ENCODE measurements at regions not wholly inside any gene's neighbourhood (a gene's known extent, or its start where the extent isn't known, plus 50 kb on each side); places are given as distances from the start of the nearest gene placed in this dataset.
"Not testable (repeated sequence)": the region's sequence is repeated elsewhere in the genome, so short reads cannot be mapped to it uniquely, and the experiment has no call there.

DNA sequence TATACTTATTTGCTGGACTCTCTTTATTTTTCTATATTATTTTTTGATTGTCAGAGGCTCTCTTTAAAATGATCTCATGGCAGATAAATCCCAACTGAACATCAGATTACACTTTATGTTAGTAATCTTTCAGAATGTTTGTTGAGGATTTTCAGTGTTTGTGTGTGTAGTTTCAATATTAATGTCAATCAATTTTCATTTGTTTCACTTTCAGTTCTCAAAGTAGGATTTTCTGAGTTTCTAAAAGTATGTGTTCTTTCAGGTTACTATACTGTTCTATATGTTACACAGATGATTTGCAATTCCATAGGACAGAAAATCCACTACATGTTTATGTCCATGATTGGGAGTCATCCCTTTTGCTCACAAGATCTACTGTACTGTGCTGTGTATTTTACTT lies 311.9 kb upstream of the POT1 start:
- no peak for DNase-seq

DNA sequence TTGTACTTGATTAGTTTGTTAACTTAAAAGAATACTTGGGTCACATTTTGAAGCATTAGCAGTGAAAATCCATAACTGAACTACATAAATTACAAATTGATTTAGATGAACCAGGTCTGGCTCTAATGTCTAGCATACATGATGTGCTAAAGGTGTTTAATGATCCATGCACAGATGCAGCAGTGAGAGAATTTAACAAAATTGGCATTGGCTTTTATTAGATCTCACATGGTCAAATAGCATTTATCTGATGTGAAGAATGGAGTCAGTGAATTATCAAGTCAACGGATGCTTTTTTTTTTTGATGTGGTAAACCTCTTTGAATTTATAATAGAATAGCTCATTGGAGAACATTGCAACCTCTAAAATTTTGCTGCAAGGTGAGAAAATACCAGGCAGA lies 293.0 kb upstream of the POT1 start:
- DNase-seq: no peak

GRCh38 chr7:125218076-125218475 lies 288.5 kb upstream of the POT1 start:
- DNase-seq: no peak

- DNase-seq: no peak
These were observed 271.4 kb upstream of the POT1 start for GRCh38 chr7:125201002-125201401.

DNA sequence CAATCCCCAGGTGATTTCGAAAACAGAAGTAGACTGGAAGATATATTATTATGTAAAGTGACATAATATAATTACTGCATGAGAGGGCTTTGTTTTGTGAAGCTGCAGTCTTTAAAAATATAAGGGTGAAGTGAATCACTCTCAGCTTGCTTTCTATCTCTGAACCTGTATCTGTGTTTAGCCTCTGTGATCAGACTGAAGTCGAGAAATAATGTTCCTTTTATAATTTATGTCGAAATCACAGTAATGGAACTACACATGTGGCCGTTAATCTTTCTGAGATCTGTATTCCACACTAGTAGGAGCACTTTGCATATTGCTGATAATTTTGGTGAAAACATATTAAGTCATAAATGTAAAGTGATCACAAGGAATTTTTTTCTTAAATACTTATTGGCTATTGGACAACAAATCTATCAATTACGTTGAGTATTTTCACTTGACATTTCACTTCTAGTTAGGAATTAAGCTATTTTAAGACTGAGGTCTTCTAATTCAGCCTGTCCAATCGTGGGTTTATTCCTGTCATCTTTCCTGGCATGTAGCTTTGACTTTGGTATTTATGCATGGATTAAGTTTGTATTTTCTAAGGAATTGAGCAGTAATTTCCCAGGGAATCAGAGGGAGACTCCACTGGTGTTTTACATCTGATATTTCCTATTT lies 268.2 kb upstream of the POT1 start:
- DNase-seq: no peak

DNA sequence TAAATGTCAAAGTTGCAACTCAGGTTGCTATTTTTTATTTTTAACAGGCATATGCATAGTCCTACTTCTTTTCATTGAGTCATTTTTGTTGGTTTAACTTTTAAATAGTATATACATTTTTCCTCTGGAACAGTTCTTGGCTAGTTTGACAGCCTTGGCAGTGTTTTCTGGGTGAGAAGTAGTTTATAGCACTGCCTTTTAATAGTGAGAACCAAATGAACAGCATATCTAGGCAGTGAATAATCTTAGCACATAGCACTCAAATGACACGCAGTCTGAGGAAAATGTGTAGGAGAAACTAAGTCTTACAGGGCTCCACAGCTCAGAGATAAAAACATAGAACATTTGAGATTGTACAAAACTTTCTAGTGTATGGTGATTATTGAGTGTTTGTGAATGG lies 265.5 kb upstream of the POT1 start:
- no peak for DNase-seq

GRCh38 chr7:125193263-125193662 lies 263.6 kb upstream of the POT1 start:
- DNase-seq: no peak

GRCh38 chr7:125184801-125185200 lies 255.2 kb upstream of the POT1 start:
- no peak for DNase-seq

GRCh38 chr7:125181569-125182267 lies 252.1 kb upstream of the POT1 start:
- not testable (repeated sequence) for DNase-seq

DNA sequence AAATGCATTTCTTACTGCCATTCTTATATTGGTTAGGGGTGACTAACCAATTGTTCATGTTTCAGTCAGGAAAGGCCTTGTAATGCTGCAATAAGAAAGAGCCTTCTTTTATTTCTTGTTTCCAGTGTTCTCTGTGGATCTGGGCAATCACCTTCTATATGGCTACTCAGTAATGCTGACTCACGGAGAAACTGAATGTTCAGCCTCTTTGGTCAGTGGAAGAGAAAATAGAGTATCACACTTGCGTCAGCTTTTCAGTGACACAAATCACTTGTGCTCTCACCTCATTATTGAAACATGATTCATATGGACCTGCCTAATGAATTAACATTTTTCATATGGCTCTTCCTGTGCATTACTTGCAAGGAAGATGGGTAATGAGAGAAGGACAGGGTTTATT lies 243.9 kb upstream of the POT1 start:
- no peak for DNase-seq

DNA sequence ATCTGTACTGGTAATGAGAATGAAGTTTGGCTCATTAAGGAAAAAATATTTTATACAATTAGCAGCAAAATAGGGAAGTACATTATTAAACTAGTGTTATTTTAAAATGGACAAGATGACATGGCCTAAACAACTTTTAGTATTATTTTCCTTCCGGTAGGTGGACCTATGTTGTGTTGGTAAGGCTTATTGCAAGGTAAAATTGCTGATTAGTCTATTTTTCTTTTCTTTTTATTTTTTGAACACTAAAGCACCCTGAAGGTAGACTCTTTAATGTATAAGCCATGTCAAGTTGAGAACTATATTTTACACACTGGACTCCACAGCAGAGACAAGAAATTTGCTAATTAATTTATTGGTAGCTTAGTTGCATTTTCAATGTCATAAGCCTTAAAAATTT lies 239.5 kb upstream of the POT1 start:
- DNase-seq: no peak

DNA sequence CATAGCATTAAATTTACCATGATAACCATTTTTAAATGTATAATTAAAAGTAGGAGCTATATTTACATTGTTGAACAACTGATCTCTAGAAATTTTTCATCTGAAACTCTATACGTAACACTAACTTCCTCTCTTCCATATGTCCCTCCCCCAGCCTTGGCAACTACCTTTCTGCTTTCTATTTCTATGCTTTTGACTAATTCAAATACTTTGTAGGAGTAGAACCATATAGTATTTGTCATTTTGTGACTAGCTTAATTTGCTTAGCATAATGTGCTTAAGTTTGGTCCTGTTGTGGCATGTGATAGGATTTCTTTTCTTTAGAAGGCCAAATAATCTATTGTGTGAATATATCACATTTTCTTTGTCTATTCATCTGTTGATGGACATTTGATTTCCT lies 225.3 kb upstream of the POT1 start:
- DNase-seq: no peak

DNA sequence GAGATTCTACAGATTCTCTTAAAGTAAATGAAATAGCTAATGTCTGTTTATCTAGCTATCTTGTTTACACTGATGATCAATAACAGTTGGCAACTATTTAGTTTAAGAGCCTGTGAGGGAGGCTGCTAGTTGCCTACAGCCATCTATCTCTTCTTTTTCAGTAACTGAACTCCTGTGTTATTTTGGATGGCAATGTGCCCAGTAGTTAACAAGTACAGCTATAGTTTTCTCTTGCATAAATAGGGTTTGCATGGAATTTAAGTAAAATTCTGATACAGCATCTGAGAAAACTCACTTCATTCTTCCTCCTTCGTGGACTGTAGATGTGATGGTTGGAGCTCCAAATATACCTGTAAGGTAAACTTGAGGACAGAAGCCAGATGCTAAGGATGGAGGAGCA lies 219.5 kb upstream of the POT1 start:
- DNase-seq: no peak

DNA sequence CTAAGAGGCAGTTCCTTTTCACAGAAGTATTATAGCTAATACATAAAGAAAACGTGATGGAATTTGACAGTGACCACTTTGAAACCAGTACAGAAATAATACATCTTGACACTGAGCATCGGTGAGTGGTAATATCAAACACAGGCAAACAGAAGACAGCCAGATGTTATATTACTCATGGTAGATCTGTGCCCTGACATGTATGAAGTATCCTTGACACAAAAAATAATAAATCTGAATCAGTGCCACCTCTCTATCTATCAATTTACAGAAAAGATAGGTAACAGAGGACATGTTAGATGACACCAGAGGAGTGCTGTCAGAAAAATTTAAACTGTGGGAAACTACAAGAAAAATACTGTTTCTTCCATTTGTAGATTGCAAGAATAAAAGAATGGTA lies 217.4 kb upstream of the POT1 start:
- DNase-seq: no peak

GRCh38 chr7:125136755-125137532 lies 207.3 kb upstream of the POT1 start:
- DNase-seq: no peak

DNA sequence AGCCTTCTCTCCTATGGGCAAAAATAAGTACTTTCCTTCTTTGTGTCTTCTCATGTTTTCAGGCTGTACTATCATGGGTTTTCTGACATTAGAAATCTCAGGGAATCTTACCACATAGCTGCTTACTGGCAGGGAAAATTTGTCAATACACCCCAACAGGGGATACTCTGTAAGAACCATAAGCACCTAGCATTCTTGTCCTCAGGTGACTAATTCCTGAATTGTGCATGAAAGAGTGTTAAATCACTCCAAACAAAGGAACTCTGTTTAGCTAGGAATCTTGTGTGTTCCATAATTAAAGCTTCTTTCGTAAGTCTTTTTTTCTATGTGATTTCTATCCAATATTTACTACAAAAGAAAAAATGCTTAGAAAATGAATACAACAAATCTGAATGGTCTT lies 206.7 kb upstream of the POT1 start:
- DNase-seq: no peak

DNA sequence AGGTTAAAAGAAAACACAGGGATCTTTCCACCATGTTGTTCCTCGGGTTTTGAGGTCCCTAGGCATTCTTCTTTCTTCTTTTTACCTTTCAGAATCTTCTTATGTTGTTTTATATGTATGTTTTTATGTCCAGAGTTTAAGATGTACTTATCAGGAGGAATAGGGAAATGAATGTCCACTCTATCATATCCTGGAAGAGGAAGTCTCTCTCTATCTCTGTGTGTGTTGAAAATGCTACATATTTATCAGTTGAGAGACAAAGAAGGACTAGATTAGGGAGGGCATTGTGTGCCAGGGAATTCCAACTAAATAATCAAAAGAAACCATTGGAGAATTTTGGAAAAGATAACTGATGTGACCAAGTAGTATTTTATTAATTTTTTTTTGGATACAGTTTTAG lies 200.5 kb upstream of the POT1 start:
- DNase-seq: no peak

- no peak for DNase-seq
These were observed 197.7 kb upstream of the POT1 start for GRCh38 chr7:125127304-125127703.

DNA sequence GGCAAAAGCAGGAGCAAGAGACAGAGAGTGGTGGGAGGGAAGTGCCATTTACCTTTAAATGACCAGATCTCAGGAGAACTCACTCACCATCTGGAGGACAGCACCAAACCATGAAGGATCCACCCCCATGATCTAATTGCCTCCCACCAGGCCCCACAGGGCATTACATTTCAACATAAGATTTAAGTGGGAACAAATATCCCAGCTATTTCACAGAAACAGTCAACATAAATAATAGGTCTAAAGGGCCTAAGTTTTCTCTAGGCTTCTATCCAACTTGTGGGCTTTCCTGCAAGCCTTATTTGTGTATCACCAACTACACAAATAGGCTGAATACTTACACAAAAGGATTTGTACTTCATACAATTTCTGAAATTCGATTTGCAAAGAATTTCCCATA lies 196.8 kb upstream of the POT1 start:
- no peak for DNase-seq

- no peak for DNase-seq
These were observed 195.7 kb upstream of the POT1 start for GRCh38 chr7:125125315-125125714.

DNA sequence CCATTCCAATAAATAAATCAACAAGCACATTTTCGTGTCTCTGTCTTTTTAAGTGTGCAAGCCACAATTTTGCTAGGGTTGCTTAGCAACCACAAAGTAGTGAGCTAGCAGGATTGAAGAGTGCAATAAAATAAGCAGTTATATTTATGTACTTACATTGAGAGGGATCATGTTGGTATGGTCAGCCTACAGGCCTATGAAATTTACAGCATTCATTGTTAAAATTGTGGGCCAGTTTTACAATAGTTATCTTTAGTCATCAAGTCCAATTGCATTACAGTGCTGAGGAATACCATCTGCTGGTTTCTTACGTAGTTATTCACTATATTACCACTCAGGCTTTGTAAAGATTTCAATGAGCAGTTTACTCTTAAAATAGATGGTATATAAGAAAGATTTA lies 192.5 kb upstream of the POT1 start:
- no peak for DNase-seq

GRCh38 chr7:125119559-125120115 lies 190.0 kb upstream of the POT1 start:
- no peak for DNase-seq

DNA sequence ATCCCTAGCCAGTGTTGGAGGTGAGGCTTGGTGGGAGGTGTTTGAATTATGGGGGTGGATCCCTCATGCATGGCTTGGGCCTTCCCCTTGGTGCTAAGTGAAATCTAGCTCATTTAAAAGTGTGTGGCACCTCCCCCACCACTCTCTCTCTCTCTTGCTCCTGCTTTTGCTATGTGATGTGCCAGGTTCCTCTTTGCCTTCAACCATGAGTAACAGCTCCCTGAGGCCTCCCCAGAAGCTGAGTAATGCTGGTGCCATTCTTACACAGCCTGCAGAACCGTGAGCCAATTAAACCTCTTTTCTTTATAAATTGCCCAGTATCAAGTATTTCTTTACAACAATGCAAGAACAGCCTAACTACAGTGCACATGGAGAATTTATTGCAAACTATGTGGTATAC lies 188.8 kb upstream of the POT1 start:
- DNase-seq: no peak

DNA sequence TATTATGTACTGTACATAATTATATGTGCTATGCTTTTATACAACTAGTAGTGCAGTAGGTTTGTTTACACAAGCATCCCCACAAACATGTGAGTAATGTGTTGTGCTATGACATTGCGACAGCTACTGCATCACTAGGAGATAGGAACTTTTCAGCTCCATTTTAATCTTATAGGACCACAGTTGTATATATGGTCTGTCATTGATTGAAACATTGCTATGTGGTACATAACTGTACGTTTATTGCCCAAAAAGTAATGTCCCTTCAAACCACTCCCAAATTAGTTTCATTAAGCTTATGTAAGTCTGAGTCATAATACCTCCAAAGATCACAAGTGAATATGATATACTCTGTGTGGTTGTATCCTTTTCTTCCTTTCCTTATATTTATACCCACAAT lies 183.2 kb upstream of the POT1 start:
- DNase-seq: no peak

Measured in NCI-H1105 (cell line).